Muscle of arm (tissue), 1 donor: ENCODE measurements at regions not wholly inside any gene's neighbourhood (a gene's known extent, or its start where the extent isn't known, plus 50 kb on each side); places are given as distances from the start of the nearest gene placed in this dataset.

Source experiments
- DNase-seq: peaks from one replicate; pipeline ENCODE4 v3.0.0-alpha.2; 2013

- DNase-seq, result no peak
Measured at GRCh38 chr16:86909359-86910160, 331.2 kb downstream of the FOXL1 start.

- DNase-seq, result no peak
Measured at GRCh38 chr16:86910161-86910769, 331.9 kb downstream of the FOXL1 start.

- no peak for DNase-seq
Measured at GRCh38 chr16:86911437-86911958, 333.1 kb downstream of the FOXL1 start.

GRCh38 chr16:86913886-86914285 is 335.5 kb downstream of the FOXL1 start:
- DNase-seq, result no peak

- no peak for DNase-seq
Measured at GRCh38 chr16:86914876-86915717, 336.7 kb downstream of the FOXL1 start.

GRCh38 chr16:86917471-86918365 is 339.4 kb downstream of the FOXL1 start:
- DNase-seq, result no peak

GRCh38 chr16:86918637-86919036 is 340.3 kb downstream of the FOXL1 start:
- no peak for DNase-seq

GRCh38 chr16:86919078-86919477 is 340.7 kb downstream of the FOXL1 start:
- no peak for DNase-seq

GRCh38 chr16:86919578-86920305 is 341.4 kb downstream of the FOXL1 start:
- DNase-seq, result no peak

- DNase-seq, result no peak
Measured at GRCh38 chr16:86921289-86921688, 342.9 kb downstream of the FOXL1 start.

- no peak for DNase-seq
Measured at GRCh38 chr16:86922311-86922710, 344.0 kb downstream of the FOXL1 start.

GRCh38 chr16:86923656-86924055 is 345.3 kb downstream of the FOXL1 start:
- DNase-seq, result no peak

GRCh38 chr16:86924537-86924936 is 346.2 kb downstream of the FOXL1 start:
- no peak for DNase-seq

- DNase-seq, result no peak
Measured at GRCh38 chr16:86925067-86925791, 346.9 kb downstream of the FOXL1 start.

GRCh38 chr16:86926181-86927094 is 348.1 kb downstream of the FOXL1 start:
- DNase-seq, result no peak

GRCh38 chr16:86927699-86928098 is 349.4 kb downstream of the FOXL1 start:
- no peak for DNase-seq

GRCh38 chr16:86928523-86929011 is 350.2 kb downstream of the FOXL1 start:
- DNase-seq, result no peak

- no peak for DNase-seq
Measured at GRCh38 chr16:86929057-86929871, 350.9 kb downstream of the FOXL1 start.
